H9 (cell line): ENCODE measurements at regions not wholly inside any gene's neighbourhood (a gene's known extent, or its start where the extent isn't known, plus 50 kb on each side); places are given as distances from the start of the nearest gene placed in this dataset.

Experiments
- DNase-seq: peaks from one replicate; pipeline ENCODE4 v3.0.0-alpha.2; 2017
- H2AFZ ChIP-seq: one replicate; pipeline ENCODE4 v1.6.1; 2013; ENCODE audit warnings: mild to moderate bottlenecking, low read length, control low read depth, moderate library complexity
- H2AK5ac ChIP-seq: 2 replicates; pipeline ENCODE4 v1.6.1; 2013; ENCODE audit warnings: low read length, control low read depth, mixed read lengths; ENCODE audit not compliant: insufficient read length
- H2BK120ac ChIP-seq: one replicate; pipeline ENCODE4 v1.6.1; 2013; ENCODE audit warnings: low read depth, mild to moderate bottlenecking, low read length, control low read depth, inconsistent platforms; ENCODE audit not compliant: poor library complexity, severe bottlenecking
- H2BK12ac ChIP-seq: 2 replicates; pipeline ENCODE4 v1.6.1; 2013; ENCODE audit warnings: low read length, control low read depth, mixed read lengths, low read depth; ENCODE audit not compliant: insufficient read length
- H2BK15ac ChIP-seq: 2 replicates; pipeline ENCODE4 v1.6.1; 2013; ENCODE audit warnings: low read depth, low read length, control low read depth
- H2BK20ac ChIP-seq: one replicate; pipeline ENCODE4 v1.6.1; 2013; ENCODE audit warnings: low read depth, mild to moderate bottlenecking, low read length, control low read depth, inconsistent platforms; ENCODE audit not compliant: poor library complexity, severe bottlenecking
- H2BK5ac ChIP-seq: 2 replicates; pipeline ENCODE4 v1.6.1; 2013; ENCODE audit warnings: low read length, control low read depth, mixed read lengths; ENCODE audit not compliant: insufficient read length
- H3K14ac ChIP-seq: 2 replicates; pipeline ENCODE4 v1.6.1; 2013; ENCODE audit warnings: low read length, control low read depth; ENCODE audit not compliant: insufficient read depth
- H3K18ac ChIP-seq: 2 replicates; pipeline ENCODE4 v1.6.1; 2013; ENCODE audit warnings: low read depth, mild to moderate bottlenecking, mixed read lengths, low read length, control low read depth; ENCODE audit not compliant: insufficient read length
- H3K23ac ChIP-seq: 2 replicates; pipeline ENCODE4 v1.6.1; 2013; ENCODE audit warnings: low read length, control low read depth, mixed read lengths, low read depth; ENCODE audit not compliant: insufficient read length
- H3K23me2 ChIP-seq: 2 replicates; pipeline ENCODE4 v1.6.1; 2013; ENCODE audit warnings: low read depth, mild to moderate bottlenecking, mixed read lengths, low read length, control low read depth; ENCODE audit not compliant: insufficient read length, poor library complexity, severe bottlenecking
- H3K27ac ChIP-seq: 2 replicates; pipeline ENCODE4 v1.5.1; 2013; ENCODE audit warnings: low read length, control low read depth, mixed read lengths, low read depth; ENCODE audit not compliant: insufficient read length
- H3K27me3 ChIP-seq: 2 replicates; pipeline ENCODE4 v1.6.1; 2013; ENCODE audit warnings: low read length, control low read depth, inconsistent platforms; ENCODE audit not compliant: insufficient read depth
- H3K4ac ChIP-seq: 2 replicates; pipeline ENCODE4 v1.6.1; 2013; ENCODE audit warnings: low read depth, mild to moderate bottlenecking, control low read depth, inconsistent platforms, low read length, moderate library complexity
- H3K4me1 ChIP-seq: 2 replicates; pipeline ENCODE4 v1.6.1; 2013; ENCODE audit warnings: low read length, control low read depth, inconsistent platforms; ENCODE audit not compliant: insufficient read depth
- H3K4me2 ChIP-seq: 2 replicates; pipeline ENCODE4 v1.6.1; 2013; ENCODE audit warnings: low read length, control low read depth, mixed read lengths; ENCODE audit not compliant: insufficient read length, insufficient read depth
- H3K56ac ChIP-seq: 2 replicates; pipeline ENCODE4 v1.6.1; 2013; ENCODE audit warnings: low read depth, mild to moderate bottlenecking, mixed read lengths, low read length, control low read depth; ENCODE audit not compliant: insufficient read length
- H3K79me1 ChIP-seq: 2 replicates; pipeline ENCODE4 v1.6.1; 2013; ENCODE audit warnings: low read depth, mild to moderate bottlenecking, moderate library complexity, low read length, control low read depth, inconsistent platforms; ENCODE audit not compliant: insufficient read depth, poor library complexity, severe bottlenecking
- H3K79me2 ChIP-seq: 2 replicates; pipeline ENCODE4 v1.6.1; 2013; ENCODE audit warnings: low read length, control low read depth, inconsistent platforms; ENCODE audit not compliant: insufficient read depth
- H3K9ac ChIP-seq: 2 replicates; pipeline ENCODE4 v1.6.1; 2013; ENCODE audit warnings: low read length, control low read depth, mixed read lengths; ENCODE audit not compliant: insufficient read length; ENCODE audit errors: extremely low read depth
- H3K9me3 ChIP-seq: one replicate; pipeline ENCODE4 v1.6.1; 2013; ENCODE audit warnings: low read depth, low read length, inconsistent platforms; ENCODE audit not compliant: control insufficient read depth
- H3T11ph ChIP-seq: one replicate; pipeline ENCODE4 v1.6.1; 2013; ENCODE audit warnings: mild to moderate bottlenecking, low read length, control low read depth, inconsistent platforms
- H4K20me1 ChIP-seq: one replicate; pipeline ENCODE4 v1.6.1; 2013; ENCODE audit not compliant: control insufficient read depth, insufficient read length, insufficient read depth
- H4K5ac ChIP-seq: 2 replicates; pipeline ENCODE4 v1.6.1; 2013; ENCODE audit warnings: low read depth, mild to moderate bottlenecking, mixed read lengths, low read length, control low read depth; ENCODE audit not compliant: insufficient read length
- H4K8ac ChIP-seq: replicated peaks from 2 replicates; pipeline ENCODE4 v1.6.1; 2013; ENCODE audit warnings: low read length, control low read depth, mixed read lengths, low read depth; ENCODE audit not compliant: insufficient read length
- H4K91ac ChIP-seq: 2 replicates; pipeline ENCODE4 v1.6.1; 2013; ENCODE audit warnings: low read depth, mild to moderate bottlenecking, moderate library complexity, mixed read lengths, low read length, control low read depth; ENCODE audit not compliant: insufficient read length
- H3K27ac Mint-ChIP-seq, 3 experiments: 2 replicates in 2 of 3; 3 replicates in 1 of 3; pipeline ENCODE4 v1.8.0; 2020 to 2021; ENCODE audit warnings: mixed read lengths in 3 of 3, mild to moderate bottlenecking in 1 of 3, moderate library complexity in 1 of 3
- H3K27me3 Mint-ChIP-seq: 2 replicates; pipeline ENCODE4 v1.8.0; 2021; ENCODE audit warnings: low read depth, mild to moderate bottlenecking, moderate library complexity, mixed read lengths
- H3K36me3 Mint-ChIP-seq, 3 experiments: 2 replicates in 2 of 3; 3 replicates in 1 of 3; pipeline ENCODE4 v1.8.0; 2020 to 2021; ENCODE audit warnings: low read depth in 3 of 3, mixed read lengths in 3 of 3; ENCODE audit not compliant: insufficient read depth in 1 of 3
- H3K4me1 Mint-ChIP-seq, 2 experiments: 2 replicates each; pipeline ENCODE4 v1.8.0; 2020; ENCODE audit warnings: mixed read lengths in 2 of 2
- H3K4me3 Mint-ChIP-seq, 2 experiments: 2 replicates in 1 of 2; 3 replicates in 1 of 2; pipeline ENCODE4 v1.8.0; 2020 to 2021; ENCODE audit warnings: mild to moderate bottlenecking in 2 of 2, mixed read lengths in 2 of 2, moderate library complexity in 1 of 2
- H3K9me3 Mint-ChIP-seq, 2 experiments: 2 replicates in 1 of 2; 3 replicates in 1 of 2; pipeline ENCODE4 v1.8.0; 2020; ENCODE audit warnings: mild to moderate bottlenecking in 2 of 2, mixed read lengths in 2 of 2, moderate library complexity in 1 of 2
- CTCF ChIP-seq: fragments of 200-600 bp; sonication (generic); conservative IDR thresholded peaks from 3 replicates; pipeline ENCODE4 v1.8.0; 2021; ENCODE audit warnings: antibody characterized with exemption, mild to moderate bottlenecking
- WGBS: extraction: QIAGEN DNeasy Blood & Tissue Kit; methylation state at CpG from one replicate; pipeline ENCODE4 v1.1.7; 2013; ENCODE audit warnings: missing lambda C conversion rate, low lambda C conversion rate, mixed read lengths; ENCODE audit not compliant: insufficient read length; ENCODE audit errors: extremely low coverage; 5-methylcytosine and 5-hydroxymethylcytosine counted together

- no peaks in the 10 kb centered on the region for H3K27me3 ChIP-seq
- H3K79me2 ChIP-seq = no peaks in the 10 kb centered on the region
- H2AFZ ChIP-seq = no peak overlapping the region
- H3K9ac ChIP-seq = no peak overlapping the region
- no peak for DNase-seq
- H3K23me2 ChIP-seq = no peaks in the 10 kb centered on the region
- H3K4ac ChIP-seq = no peak overlapping the region
- Mint-ChIP-seq H3K4me1 (peaks cover 18 to 21% of the 10 kb centered on the region in 2 experiments), H3K9me3 (no peaks in the 10 kb centered on the region), H3K4me3 (no peak overlapping the region), H3K27me3 (no peaks in the 10 kb centered on the region), H3K36me3 (no peaks in the 10 kb centered on the region), H3K27ac (no peak overlapping the region; a peak in 1 of 7 replicates)
- H3K27ac ChIP-seq = no peak overlapping the region
- no peak overlapping the region for H4K5ac ChIP-seq
- H4K20me1 ChIP-seq = no peaks in the 10 kb centered on the region
- no peak overlapping the region for H2BK5ac ChIP-seq
- H4K8ac ChIP-seq = no peak overlapping the region
- no peak overlapping the region for H2BK20ac ChIP-seq
- H3K23ac ChIP-seq = no peak overlapping the region
- no CpG with 5 or more reads among the region's 1 CpG for WGBS
- H2AK5ac ChIP-seq = no peak overlapping the region
- no peaks in the 10 kb centered on the region for H3K79me1 ChIP-seq
- H2BK15ac ChIP-seq = no peak overlapping the region
- H4K91ac ChIP-seq = no peak overlapping the region
- TF ChIP-seq CTCF = no peak
- H3K14ac ChIP-seq = no peak overlapping the region
- H3K9me3 ChIP-seq = no peaks in the 10 kb centered on the region
- H3K4me1 ChIP-seq = peaks cover 5% of the 10 kb centered on the region; the same call in 1 of the 2 replicates
- no peak overlapping the region for H3K56ac ChIP-seq
- no peak overlapping the region for H3K4me2 ChIP-seq
- no peak overlapping the region for H2BK12ac ChIP-seq
- H3K18ac ChIP-seq = no peak overlapping the region
- no peak overlapping the region for H2BK120ac ChIP-seq
- no peak overlapping the region for H3T11ph ChIP-seq
These were observed 100.9 kb upstream of the MAP1B start for GRCh38 chr5:72006361-72006760.
